ENCODE measurements at regions not wholly inside any gene's neighbourhood (a gene's known extent, or its start where the extent isn't known, plus 50 kb on each side); places are given as distances from the start of the nearest gene placed in this dataset.
"Not testable (repeated sequence)": the region's sequence is repeated elsewhere in the genome, so short reads cannot be mapped to it uniquely, and the experiment has no call there.

DNA sequence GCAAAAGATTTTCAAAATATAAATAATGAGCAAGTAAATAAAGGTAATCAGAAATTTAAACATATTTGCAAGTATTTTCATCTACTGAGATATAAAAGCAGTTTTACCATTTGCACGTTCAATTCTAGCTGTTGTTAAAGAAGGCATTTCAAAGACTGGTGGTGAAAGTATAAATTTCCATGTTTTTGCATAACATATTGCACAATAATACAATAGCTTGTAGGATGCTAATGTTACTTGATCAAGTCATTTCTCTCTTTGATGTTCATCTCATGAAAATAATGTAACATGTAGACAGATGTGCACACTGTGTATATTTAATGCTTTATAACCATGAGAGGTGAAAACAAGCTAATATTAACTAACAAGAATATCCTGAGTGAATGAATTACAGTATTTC lies 651.9 kb downstream of the CDH9 start:
- DNase-seq = no peak

DNA sequence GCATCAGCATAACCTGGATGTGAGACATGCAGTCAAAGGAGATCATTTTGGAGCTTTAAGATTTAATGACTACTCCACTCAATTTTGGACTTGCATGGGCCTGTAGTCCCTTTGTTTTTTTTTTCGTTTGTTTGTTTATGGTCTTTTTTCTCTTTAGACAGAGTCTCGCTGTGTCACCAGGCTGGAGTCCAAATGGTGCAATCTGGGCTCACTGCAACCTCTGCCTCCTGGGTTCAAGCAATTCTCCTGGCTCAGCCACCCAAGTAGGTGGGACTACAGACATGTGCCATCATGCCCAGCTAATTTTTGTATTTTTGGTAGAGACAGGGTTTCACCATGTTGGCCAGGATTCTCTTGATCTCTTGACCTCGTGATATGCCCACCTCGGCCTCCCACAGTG lies 673.8 kb downstream of the CDH9 start:
- not testable (repeated sequence) for DNase-seq

DNA sequence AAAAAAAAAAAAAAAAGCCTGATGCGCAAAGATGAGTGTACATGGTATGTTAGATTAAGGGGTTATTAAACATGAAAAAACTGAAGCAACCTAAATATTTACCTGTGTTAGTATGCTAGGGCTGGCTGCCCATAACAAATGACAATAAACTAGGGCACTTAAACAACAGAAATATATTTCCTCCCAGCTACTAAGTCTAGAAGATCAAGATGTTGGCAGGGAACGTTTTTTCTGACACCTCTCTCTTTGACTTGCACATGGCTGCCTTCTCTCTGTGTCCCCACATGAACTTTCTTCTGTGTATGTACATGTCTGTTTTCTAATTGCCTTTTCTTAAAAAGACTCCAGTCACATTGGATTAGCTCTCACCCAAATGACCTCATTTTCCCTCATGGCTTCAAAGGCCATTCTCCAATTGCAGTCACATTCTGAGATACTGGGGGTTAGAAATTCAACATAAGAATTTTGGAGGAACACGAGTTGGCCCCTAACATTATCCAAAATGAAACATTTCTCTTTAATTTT lies 694.5 kb downstream of the CDH9 start:
- no peak for DNase-seq

DNA sequence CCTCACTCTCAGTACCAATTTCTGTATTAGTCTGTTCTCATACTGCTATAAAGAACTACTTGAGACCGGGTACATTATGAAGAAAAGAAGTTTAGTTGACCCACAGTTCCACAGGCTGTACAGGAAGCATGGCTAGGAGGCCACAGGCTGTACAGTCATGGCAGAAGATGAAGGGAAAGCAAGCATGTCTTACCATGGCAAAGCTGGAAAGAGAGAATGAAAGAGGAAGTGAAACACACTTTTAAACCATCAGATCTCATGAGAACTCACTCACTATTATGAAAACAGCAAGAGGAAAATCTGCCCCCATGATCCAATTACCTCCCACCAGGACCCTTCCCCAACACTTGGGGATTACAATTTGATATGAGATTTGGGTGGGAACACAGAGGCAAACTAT lies 698.8 kb downstream of the CDH9 start:
- no peak for DNase-seq

- peak; percentile 67 for DNase-seq
These were observed 708.7 kb downstream of the CDH9 start for GRCh38 chr5:26329562-26330189.

DNA sequence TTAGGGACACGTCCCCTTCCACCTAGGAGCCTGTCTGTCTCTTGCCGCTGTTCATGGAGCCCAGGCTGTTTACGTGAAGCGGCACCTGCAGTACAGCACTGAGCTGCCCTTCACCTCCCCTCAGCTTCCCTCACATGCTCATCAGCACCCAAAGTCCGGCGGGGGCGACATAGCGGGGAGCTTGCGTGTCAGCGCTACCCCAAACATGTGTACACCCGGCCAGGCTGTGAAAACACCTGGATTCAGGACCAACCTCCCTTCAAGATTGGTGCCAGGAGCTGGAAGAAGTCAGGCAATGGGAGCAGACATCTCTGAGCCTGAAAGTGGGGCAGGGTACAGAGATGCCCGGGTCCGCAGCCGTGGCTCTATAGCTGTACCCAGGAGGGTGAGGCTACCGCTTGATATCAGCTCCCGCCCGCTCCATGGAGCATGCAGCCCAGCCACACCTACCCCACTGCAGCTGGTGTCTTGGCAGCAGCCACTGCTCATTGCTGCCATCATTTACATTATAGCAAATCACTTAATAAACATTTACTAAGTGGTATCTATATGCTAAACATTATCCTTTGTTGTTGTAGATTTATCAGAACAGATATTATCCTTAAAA lies 712.1 kb downstream of the CDH9 start:
- DNase-seq = no peak

DNA sequence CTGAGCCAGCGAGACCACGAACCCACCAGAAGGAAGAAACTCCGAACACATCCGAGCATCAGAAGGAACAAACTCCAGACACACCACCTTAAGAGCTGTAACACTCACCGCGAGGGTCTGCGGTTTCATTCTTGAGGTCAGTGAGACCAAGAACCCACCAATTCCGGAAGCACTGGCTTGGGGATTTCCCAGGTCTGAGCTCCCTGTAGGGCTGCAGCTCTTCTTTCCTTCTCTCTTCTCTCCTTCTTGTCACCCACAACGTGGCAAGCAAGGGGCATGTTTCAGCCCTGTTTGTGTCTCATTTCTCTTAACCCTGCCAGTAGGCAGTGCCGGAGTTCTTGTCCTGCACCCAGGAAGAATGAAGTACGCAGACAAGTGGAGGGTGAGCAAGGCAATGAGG lies 713.0 kb downstream of the CDH9 start:
- DNase-seq = not testable (repeated sequence)

GRCh38 chr5:26324273-26324895 lies 714.0 kb downstream of the CDH9 start:
- DNase-seq = not testable (repeated sequence)

DNA sequence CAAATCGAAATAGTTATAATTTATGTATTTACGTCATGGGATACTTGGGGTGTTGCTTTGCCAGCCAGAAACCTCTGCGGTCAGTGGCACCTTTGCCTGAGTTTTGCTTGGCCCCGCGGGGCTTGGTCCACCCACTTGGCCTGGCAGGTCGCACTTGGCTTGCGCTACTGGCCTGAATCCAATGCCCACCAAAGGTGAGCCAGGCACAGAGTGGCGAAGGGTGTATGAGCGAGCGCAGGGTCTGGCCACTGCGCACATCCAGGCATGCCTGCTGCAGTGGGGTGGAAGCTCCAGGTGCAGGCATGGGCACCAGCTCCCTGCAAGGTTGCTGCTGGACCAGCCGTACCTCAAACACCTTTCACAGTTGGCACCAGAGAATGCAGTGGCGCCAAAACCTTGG lies 714.6 kb downstream of the CDH9 start:
- DNase-seq = no peak

DNA sequence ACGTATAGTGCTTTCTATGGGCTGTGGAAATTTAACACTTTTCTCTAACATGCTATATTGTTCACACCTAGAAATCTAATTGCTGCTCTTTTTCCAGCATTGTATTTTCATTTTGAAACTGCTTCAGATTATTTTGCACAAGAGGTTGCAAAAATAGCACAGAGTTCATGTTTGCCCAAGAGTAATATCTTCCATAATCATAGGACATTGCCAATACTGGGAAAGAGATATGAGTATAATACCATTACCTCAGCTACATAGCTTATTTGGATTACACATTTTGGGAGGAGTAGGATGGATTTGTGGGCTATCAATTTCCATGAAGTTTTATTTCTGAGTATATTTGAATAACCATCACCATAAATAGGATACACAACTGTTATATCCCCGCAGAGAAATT lies 717.1 kb downstream of the CDH9 start:
- DNase-seq = no peak

- no peak for DNase-seq
These were observed 728.0 kb downstream of the CDH9 start for GRCh38 chr5:26310415-26310814.

DNA sequence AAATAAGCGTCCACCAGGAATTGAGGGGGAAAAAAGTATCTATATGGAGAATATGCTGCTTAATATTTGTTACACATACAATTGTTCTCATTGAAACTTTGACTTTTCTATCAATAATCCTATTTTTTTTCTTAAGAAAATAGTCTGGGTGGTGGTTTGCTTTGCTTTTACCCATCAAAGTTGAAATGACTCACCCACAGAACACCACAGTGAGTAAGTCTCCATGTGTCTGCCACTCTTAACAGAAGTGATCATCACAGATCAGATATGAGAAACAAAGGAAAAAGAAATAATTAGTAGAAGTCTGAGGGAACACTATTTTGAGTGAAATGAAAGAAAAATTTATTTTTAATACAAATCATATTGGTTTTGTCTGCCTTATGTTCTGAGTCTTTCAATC lies 742.8 kb downstream of the CDH9 start:
- no peak for DNase-seq

DNA sequence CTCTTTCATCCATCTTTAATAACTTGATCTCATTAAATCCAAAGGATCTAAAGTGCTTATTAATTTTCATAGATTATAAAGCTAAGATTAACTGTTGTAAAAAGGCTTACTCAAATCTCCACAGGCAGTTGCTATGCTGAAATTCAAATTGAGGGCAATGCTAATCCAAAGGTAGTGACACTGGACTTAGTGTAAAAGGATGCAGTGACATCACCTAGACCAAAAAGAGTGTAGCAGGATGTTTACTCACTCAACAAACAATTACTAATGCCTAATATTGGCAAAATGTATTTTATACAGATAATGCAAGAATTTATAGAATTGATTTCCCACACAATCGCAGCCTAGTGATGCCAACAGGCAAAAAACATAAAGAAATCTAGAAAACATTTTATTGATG lies 756.2 kb downstream of the CDH9 start:
- DNase-seq = peak; percentile 21

- peak; percentile 54 for DNase-seq
These were observed 760.3 kb downstream of the CDH9 start for GRCh38 chr5:26278078-26278477.

- peak; percentile 61 for DNase-seq
These were observed 779.3 kb downstream of the CDH9 start for GRCh38 chr5:26259081-26259480.

DNA sequence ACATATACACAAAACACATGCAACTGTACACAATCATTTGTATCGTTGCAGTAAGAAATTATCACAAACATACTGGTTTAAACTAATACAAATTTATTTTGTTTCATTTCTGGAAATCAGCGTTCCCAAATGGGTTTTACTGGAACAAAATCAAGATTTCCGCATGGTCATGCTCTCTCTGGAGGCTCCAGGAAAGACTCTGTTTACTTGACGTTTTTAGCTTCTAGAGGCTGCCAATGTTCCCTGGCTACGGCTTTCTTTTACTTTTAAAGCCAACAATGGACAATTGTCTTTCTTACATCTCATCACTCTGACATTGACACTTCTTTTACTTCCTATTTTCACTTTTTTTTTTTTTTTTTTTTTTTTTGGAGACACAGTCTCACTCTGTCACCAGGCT lies 793.1 kb downstream of the CDH9 start:
- DNase-seq = no peak

DNA sequence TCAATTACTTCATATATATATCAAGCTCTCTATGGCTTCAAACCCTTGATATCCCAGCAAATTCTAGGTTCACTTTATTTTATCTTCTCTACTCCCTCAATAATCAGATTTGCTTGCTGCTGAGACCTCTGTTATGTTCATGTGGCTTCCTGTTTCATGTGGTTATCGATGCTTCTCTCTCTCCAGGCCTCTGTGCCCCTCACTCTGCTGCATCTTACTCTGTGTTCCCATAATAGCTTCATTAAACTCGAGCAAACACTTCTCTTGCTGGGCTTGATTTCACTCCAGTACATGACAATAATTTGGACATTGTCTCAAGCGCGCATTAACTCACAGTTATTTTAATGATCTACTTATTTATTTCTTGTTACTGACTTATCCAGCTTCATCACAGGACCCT lies 798.8 kb downstream of the CDH9 start:
- no peak for DNase-seq

DNA sequence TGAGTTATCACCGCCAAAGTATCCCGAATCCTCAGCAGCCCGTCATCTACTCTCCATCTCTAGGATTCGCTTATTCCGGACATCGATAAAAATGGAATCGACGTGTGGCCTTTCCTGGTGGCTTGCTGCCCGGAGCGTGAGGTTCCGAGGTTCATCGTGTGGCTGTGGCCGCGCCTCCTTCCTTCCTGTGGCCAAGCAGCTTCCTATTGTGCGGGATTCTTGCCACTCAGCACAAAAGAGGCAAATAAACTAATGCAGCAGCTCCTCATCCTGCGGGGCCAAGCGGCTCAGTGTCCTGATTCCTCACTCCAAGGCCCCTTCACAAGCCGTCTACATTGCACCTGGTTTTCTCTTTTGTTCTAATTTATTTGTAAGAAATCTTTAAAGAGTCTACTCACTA lies 800.9 kb downstream of the CDH9 start:
- DNase-seq = no peak

DNA sequence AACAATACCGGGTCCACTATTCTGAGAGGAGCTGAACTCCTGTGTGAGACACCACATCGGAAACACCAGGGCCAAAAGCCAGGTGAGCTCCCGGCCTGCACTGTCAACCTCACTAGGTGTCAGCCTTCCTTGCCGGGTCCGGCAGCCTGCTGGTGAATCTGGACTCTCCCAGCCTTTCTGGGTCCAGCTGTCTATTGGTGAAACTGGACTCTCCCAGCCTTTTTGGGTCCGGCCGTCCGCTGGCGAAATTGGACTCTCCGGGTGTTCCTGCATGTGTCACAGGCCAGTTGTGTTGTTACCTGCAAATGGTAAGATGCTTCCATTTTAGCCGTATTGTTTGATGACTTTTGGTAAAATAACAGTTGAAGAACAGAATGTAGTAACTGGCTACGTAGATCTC lies 801.5 kb downstream of the CDH9 start:
- DNase-seq = no peak

DNA sequence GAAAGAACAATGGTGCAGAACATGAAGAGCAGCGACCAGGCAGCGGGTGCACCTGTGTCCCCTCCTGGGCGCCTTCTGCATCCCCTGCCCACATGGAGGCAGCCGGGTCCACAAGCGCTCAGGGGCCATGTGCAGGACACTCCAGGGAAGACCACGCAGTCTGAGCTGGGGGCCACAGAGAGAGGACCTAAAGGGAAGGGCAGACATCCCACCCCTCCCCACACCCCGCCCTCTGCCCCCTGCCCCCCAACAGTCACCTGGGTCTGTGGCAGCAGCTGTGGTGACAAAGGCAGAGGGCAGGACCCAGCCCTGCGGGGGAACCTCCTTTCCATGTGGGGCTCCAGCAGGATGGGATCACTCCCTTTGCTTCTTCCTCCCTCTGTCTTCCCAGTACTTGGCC lies 805.7 kb downstream of the CDH9 start:
- DNase-seq = no peak

DNA sequence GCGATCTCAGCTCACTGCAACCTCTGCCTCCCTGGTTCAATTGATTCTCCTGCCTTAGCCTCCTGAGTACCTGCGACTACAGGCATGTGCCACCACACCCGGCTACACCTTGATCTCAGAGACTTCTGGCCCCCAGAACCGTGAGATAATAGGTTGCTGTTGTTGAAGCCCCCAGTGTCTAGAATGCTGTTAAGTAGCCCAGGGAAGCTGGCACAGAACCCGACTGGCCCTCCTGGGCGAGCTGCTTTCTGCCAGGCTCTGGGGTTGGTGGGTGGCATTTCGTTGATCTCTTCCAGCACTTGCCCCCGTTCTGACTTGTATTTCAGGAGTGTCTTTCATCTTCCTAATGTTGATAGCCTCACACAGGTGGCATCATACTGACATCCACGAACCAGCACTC lies 807.1 kb downstream of the CDH9 start:
- DNase-seq = no peak

- DNase-seq = no peak
These were observed 808.5 kb downstream of the CDH9 start for GRCh38 chr5:26229848-26230247.

DNA sequence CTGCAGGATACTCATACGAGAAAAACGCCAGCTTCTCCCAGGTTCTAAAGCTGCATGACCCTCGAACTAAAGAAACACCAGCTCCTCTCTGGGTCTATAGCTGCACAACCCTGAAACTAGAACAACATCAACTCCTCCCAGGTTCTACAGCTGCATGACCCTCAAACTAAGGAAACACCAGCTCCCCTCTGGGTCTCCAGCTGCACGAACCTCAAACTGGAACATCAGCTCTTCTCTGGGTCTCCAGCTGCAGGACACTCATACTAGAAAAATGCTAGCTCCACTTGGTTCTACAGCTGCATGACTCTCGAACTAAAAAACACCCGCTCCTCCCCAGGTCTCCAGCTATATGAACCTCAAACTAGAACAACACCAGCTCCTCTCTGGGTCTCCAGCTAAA lies 811.1 kb downstream of the CDH9 start:
- no peak for DNase-seq

DNA sequence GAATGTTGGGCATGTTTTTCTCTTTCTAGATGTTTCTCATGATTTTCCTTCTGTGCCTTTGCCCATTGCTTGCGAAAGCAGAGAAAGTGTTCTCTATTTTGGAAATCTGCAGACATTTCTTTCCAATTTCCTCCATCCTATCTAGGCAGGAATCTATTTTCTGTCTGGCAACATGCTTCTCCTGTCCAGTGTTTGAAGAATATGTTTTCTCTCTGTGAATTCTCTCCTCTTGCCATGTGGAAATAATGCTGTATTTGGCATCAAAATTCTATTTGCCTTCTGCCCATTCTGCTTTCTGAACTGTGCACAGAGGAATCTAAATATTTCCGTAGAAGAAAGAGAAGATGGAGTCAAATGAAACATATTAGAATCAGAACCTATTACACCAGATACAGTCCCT lies 833.3 kb downstream of the CDH9 start:
- no peak for DNase-seq

DNA sequence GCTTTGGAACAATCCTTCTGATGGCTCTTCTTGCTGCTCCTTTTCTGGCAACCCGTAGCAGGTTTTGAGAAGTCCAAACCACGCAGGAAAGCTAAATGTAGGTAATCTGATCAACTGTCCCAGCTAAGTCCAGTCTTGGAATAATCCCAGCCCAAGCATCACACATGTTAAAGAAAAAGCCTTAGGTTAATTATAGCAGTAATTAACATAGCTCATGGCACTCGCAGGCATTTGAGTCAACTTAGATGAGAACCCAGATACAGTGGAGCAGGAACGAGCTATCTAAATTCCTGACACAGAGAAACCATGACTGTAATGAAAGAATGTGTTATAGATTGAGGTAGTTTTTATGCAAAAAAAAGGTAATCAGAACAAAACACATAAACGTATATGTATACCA lies 844.8 kb downstream of the CDH9 start:
- no peak for DNase-seq

Data from DMS53 (cell line).